ENCODE measurements at regions not wholly inside any gene's neighbourhood (a gene's known extent, or its start where the extent isn't known, plus 50 kb on each side); places are given as distances from the start of the nearest gene placed in this dataset.
A peak's percentile ranks its signal among the peaks of the same experiment; 100 is the strongest.
"Not testable (repeated sequence)": the region's sequence is repeated elsewhere in the genome, so short reads cannot be mapped to it uniquely, and the experiment has no call there.

DNA sequence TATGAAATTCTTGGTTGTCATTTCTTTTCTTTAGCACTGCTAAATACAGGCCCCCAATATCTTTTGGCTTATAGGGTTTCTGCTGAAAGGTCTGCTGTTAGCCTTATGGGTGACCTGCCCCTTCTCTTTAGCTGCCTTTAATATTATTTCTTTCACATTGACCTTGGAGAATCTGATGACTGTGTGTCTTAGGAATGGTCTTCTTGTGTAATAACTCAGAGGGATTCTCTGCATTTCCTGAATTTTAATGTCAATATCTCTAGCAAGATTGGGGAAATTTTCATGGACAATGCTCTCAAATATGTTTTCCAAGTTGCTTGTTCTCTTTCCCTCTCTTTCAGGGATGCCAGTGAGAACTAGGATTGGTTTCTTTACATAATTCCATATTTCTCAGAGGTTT is 292.4 kb downstream of the SLC7A11 start:
- no peak for DNase-seq

DNA sequence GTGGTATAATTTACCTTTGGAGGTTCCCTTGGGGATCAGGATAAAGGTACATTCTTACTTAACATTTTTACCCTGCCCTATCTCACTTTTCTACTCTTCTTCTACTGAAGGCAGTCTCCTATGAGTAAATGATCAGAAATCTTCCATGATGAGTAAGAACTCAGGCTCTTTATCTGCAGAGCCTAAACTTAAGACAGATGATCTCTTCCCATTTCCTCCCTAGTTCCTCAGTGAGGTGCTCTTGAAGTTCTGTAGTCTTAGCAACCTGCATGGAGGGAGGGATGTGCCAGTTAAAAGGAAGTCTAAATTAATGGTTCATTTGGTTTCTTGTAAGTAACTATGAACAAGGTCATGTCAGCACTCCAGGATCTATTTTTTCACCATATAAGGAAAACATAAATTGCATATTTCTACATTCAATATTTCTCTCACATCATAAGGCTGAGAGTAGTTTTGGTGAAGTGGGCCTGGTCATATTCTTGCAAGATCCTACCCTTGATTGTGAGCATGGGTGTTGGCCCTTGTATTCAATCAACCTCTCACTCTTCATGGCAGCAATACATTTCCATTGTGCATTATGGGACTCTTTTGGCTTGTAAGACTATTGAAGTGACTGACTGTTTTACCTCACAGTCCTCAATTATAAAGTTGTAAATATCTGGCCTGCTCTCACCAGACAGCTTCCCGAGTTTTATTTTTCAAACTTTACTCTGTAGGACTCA is 295.5 kb downstream of the SLC7A11 start:
- no peak for DNase-seq

- DNase-seq = not testable (repeated sequence)
Observed at GRCh38 chr4:137942815-137943214, 299.3 kb downstream of the SLC7A11 start.

- not testable (repeated sequence) for DNase-seq
Observed at GRCh38 chr4:137942015-137942515, 300.1 kb downstream of the SLC7A11 start.

- DNase-seq = no peak
Observed at GRCh38 chr4:137934911-137935310, 307.2 kb downstream of the SLC7A11 start.

- no peak for DNase-seq
Observed at GRCh38 chr4:137934046-137934445, 308.1 kb downstream of the SLC7A11 start.

- no peak for DNase-seq
Observed at GRCh38 chr4:137927972-137928371, 314.2 kb downstream of the SLC7A11 start.

DNA sequence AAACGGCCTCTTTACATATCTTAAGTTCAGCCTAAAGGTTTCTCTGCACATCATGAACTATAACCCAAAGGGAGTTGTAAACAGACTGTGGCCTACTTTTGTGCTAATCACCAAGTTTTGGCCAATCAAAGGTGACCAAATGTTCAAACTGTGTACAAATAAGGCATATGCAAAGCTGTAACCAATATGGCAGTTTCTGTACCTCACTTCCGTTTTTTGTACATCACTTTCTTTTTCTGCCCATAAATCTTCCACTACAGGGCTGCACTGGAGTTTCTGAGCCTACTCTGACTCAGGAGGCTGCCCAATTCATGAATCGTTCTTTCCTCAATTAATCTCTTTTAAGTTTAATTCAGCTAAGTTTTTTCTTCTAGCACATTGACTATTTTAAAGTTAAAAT is 318.7 kb downstream of the SLC7A11 start:
- DNase-seq = no peak

DNA sequence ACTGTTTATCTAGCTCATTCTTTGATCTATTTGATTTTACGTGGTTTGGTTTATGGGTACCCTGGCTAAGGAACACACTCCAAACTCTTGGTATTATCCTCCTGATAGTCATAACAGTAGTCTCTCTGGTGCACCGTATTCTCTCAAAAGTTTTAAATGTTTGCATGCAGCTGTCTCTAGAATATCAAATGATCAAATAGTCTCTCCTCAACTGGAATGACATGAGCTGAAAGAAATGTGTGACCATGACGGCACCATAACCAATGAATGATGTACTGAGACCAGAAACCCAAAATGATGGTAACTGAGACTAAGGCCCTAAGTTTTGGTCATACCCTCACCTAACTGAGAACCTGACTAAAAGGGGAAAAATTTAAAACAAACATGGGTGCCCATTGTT is 319.4 kb downstream of the SLC7A11 start:
- no peak for DNase-seq

- DNase-seq = no peak
Observed at GRCh38 chr4:137909529-137910309, 332.4 kb downstream of the SLC7A11 start.

DNA sequence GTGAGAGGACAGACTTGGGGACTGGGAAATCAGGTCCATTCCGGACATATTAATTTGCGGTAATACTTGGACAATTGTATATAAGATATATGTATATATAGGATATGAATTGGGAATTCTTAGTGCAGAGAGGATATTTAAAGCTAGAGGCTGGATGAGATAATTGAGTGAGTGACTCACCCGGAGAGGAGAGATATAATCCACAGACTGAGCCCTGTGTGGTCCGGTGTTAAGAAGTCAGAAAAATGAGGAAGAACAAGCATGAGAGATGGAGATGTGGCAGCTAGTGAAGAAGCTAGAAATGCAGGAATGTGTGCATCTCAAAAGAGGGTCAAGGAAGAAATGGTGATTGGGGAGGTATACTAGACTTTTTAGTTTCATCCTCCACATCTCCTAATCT is 336.2 kb downstream of the SLC7A11 start:
- no peak for DNase-seq

DNA sequence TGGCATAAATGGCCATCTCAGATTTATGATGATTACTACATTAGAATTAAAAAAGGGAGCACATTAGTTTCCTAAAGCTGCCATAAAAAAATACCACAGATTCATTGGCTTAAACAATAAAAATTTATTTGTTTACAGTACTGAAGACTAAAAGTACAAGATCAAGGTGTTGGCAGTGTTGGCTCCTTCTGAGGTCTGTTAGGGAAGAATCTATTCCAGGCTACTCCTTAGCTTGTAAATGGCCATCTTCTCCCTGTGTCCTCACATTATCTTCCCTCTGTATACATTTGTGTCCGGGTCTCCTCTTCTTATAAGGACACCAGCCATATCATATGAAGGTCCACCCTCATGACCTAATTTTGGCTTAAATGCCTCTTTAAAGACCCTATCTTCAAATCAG is 341.0 kb downstream of the SLC7A11 start:
- no peak for DNase-seq

- DNase-seq = no peak
Observed at GRCh38 chr4:137896221-137896737, 345.9 kb downstream of the SLC7A11 start.

DNA sequence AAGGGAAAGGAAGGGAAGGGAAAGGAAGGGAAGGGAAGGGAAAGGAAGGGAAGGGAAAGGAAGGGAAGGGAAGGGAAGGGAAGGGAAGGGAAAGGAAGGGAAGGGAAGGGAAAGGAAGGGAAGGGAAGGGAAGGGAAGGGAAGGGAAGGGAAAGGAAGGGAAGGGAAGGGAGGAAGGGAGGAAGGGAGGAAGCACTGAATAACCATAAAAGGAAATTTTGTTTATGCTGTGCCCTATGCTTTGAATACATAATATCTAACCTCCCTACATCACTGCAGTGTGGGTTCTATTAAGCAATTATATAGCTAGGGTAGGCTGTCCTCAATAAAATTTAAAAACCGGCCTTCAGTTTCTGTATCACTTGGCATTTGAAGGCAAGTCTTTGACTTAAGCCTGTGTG is 346.6 kb downstream of the SLC7A11 start:
- not testable (repeated sequence) for DNase-seq

- no peak for DNase-seq
Observed at GRCh38 chr4:137892134-137892533, 350.0 kb downstream of the SLC7A11 start.

DNA sequence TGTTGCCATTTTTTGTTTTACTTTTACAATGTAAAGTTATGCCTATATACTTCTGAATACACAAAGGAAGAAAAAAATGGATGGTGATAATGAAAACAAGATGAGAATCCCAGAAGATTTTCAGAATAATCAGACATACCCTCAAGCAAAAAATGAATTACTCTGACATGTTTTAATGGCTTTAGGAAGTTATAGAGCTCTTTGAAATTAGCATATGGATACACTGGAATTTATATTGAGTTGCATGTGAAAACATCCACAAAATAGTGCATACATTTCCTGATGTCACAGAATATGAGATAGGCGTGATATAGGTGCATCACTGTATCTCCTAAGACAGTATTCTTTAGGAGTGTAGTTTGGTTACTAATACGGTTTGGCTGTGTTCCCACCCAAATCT is 351.3 kb downstream of the SLC7A11 start:
- no peak for DNase-seq

DNA sequence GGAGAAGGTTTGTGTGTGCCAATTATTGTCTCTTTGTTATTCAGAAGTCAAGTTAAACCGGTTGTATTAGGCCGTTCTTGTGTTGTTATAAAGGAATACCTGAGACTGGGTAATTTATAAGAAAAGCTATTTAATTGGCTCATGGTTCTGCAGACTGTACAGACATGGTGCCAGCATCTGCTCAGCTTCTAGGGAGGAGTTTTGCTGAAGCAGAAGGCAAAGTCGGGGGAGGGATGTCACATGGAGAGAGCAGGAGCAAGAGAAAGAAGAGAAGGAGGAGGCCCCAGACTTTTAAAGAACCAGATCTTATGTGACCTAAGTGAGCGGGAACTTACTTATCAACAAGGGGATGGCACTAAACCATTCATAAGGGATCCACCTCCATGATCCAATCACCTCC is 349.3 kb upstream of the PCDH18 start:
- no peak for DNase-seq

DNA sequence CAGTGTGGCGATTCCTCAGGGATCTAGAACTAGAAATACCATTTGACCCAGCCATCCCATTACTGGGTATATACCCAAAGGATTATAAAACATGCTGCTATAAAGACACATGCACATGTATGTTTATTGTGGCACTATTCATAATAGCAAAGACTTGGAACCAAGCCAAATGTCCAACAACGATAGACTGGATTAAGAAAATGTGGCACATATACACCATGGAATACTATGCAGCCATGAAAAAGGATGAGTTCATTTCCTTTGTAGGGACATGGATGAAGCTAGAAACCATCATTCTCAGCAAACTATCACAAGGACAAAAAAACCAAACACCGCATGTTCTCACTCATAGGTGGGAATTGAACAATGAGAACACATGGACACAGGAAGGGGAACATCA is 335.8 kb upstream of the PCDH18 start:
- not testable (repeated sequence) for DNase-seq

DNA sequence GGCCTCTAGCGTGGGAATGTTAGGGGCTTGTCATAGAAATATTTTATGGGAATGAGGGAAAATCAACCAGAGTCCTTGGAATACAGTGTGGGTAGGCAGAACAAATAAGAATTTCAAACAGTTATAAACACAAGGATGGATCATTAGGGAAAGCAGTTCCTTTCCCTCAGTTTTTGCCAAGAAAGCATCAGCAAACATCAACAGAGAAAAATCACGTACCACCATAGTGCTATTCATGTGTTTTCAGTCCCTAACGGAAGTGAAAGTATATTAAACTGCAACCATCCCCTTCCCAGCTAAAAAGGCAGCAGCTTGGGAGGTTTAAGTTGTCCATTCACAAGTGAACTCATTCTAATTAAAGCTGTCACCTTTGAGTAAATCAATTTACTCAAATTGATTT is 334.4 kb upstream of the PCDH18 start:
- DNase-seq = no peak

DNA sequence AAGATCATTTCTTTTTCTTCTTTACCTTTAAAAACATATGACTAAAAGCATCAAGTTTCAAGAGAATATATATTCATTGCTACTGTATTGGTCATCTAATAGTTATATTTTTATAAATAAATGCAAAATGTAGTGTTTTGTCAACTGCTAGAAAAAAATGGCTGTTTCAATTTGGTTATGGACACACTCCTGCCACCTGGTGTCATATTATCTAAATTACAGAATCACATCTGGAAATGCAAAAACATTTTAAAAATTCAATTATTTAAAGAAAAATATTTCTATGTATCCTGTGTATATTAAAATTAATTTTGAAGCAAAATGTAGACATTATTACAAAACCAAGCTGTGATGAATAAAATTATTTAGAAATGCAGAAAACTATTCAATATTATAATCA is 329.4 kb upstream of the PCDH18 start:
- DNase-seq = no peak

DNA sequence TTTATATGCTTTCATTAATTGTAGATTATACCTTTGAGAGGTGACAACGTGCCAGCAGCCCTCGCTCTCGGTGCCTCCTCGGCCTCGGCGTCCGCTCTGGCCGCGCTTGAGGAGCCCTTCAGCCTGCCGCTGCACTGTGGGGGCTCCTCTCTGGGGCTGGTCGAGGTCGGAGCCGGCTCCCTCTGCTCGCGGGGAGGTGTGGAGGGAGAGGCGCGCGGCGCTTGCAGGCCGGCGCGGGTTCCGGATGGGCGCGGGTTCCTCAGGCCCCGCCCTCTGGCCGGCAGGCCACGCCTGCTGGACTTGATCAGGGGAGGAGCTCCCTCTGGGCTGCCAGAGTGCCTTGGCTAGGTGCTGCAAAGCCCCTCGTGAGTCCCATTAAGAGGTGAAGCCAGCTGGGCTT is 321.1 kb upstream of the PCDH18 start:
- peak; percentile 7 for DNase-seq

DNA sequence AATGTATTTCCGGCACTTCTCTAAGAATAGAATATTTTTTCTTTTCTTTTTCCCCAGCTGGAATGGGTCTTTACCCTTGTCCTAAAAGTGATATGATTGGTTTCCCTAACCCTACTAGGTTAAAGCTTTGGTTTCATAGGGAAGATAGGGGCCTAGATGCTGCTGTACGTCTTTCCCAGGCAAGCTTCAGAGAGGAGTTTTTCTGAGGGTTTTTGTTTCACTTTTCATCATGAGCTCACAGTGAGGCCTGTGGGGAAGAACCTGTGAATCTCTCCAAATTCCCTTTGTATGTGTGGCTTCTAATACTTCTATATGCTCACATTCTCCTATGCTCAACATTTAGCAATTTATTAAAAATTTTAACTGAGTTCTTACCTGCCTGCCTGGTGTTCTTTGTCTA is 320.0 kb upstream of the PCDH18 start:
- DNase-seq = no peak

DNA sequence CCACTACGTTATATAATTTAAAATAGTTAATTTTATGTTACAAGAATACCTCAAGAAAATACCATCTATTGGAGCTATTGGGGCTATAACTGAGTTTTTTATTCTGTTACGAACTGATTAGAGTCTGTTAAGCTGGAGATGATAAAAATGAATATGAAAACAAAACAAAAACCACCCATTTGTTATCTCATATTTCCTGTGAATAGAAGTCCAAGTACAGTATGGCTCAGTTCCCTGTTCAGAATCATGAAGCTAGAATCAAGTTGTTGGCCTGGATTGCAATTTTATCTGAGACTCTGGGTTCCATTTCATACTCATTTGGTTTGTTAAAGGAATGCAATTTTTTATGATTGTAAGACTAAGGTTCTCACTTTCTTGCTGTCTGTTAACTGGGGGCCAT is 319.1 kb upstream of the PCDH18 start:
- DNase-seq = no peak

DNA sequence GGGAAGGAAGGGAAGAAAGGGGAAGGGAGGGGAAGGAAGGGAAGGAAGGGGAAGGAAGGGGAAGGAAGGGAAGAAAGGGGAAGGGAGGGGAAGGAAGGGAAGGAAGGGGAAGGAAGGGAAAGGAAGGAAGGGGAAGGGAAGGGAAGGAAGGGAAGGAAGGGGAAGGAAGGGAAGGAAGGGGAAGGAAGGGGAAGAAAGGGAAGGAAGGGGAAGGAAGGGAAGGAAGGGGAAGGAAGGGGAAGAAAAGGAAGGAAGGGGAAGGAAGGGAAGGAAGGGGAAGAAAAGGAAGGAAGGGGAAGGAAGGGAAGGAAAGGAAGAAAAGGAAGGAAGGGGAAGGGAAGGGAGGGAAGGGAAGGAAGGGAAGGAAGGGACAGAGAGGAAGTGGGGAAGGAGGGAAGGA is 295.7 kb upstream of the PCDH18 start:
- DNase-seq = not testable (repeated sequence)
